ENCODE measurements at regions not wholly inside any gene's neighbourhood (a gene's known extent, or its start where the extent isn't known, plus 50 kb on each side); places are given as distances from the start of the nearest gene placed in this dataset.

DNA sequence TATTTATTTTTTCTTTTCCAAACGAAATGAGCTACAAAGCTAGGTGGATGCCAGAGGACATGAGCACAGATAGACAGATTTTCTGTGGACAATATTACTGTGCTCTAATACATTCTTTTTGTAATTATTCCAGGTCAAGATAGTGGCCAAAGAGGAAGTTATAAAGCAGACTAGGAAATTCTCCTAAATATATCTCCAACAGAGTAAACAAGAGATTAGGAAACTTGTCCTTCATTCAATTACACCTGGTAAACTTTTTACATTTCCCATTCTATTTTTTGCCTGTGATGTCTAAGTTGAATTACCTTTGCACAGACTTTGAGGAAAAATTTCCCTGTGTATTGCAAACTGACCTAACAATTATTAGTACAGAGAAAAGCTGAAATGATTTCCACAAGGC is 905.5 kb upstream of the PCDH20 start:
- TF ChIP-seq RAD21 (IDR thresholded peaks at IDR 0.05; ENCODE audit: low read depth), result no peak
- TF ChIP-seq EGR1 (IDR thresholded peaks at IDR 0.05), result no peak
- TF ChIP-seq, protein P1, sequence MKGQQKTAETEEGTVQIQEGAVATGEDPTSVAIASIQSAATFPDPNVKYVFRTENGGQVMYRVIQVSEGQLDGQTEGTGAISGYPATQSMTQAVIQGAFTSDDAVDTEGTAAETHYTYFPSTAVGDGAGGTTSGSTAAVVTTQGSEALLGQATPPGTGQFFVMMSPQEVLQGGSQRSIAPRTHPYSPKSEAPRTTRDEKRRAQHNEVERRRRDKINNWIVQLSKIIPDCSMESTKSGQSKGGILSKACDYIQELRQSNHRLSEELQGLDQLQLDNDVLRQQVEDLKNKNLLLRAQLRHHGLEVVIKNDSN (IDR thresholded peaks at IDR 0.05), result no peak
- TF ChIP-seq EP300 (IDR thresholded peaks at IDR 0.05; ENCODE audit: borderline replicate concordance), result no peak
- TF ChIP-seq NFIC (IDR thresholded peaks at IDR 0.05), result no peak
- no peak for TF ChIP-seq TAF1 (IDR thresholded peaks at IDR 0.05; ENCODE audit: low read depth)
- TF ChIP-seq CEBPB (IDR thresholded peaks at IDR 0.05), result no peak
- no peak for TF ChIP-seq YY1 (IDR thresholded peaks at IDR 0.05; ENCODE audit: low read depth)
- no peak for TF ChIP-seq TEAD4 (IDR thresholded peaks at IDR 0.05)
- TF ChIP-seq, protein P2, sequence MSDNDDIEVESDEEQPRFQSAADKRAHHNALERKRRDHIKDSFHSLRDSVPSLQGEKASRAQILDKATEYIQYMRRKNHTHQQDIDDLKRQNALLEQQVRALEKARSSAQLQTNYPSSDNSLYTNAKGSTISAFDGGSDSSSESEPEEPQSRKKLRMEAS (IDR thresholded peaks at IDR 0.05), result no peak
